ENCODE measurements at regions not wholly inside any gene's neighbourhood (a gene's known extent, or its start where the extent isn't known, plus 50 kb on each side); places are given as distances from the start of the nearest gene placed in this dataset.

DNA sequence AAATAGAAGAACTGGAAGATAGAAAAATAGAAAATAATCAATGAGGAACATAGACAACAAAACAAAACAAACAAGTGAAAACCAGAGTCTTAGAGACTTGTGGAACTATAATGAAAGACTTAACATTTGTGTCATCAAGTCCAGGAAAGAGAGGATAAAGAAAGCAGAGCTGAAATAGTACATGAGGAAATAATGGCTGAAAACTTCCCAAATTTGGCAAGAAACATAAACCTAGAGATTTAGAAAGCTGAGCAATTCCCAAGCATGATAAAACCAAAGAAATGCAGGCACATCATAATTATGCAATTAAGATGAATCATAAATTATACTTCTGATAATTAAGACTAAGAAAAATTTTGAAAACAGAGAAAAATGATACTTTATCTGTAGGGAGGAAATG is 614.5 kb downstream of the ETS1 start:
- Histone ChIP-seq H4K20me1 (ENCODE audit: insufficient read depth) (no peaks in the 10 kb centered on the region), H3K4me3 (ENCODE audit: low read depth in 2 of 2, low read length in 1 of 2) (no peak overlapping the region), H3K9me2 (no peaks in the 10 kb centered on the region), H3F3A (replicated peaks; ENCODE audit: insufficient read depth) (no peaks in the 10 kb centered on the region), H3K9me3 (no peaks in the 10 kb centered on the region), H3K79me2 (ENCODE audit: insufficient read depth) (no peaks in the 10 kb centered on the region), H3K4me1 (ENCODE audit: control insufficient read depth in 1 of 2, insufficient read depth in 2 of 2, low read depth in 1 of 2, low read length in 1 of 2) (no peaks in the 10 kb centered on the region), H2AFZ (ENCODE audit: low read depth) (no peak overlapping the region), H3K27me3 (ENCODE audit: insufficient read depth) (no peaks in the 10 kb centered on the region), H3K27ac (ENCODE audit: low read depth in 2 of 2, low read length in 1 of 2) (no peak overlapping the region), H3K9ac (no peak overlapping the region), H3K4me2 (no peak overlapping the region), H3K36me3 (replicated peaks in 1 of 2; ENCODE audit: control insufficient read depth in 1 of 2, insufficient read depth in 2 of 2, low read length in 1 of 2) (no peaks in the 10 kb centered on the region)
- TF ChIP-seq, protein P1, sequence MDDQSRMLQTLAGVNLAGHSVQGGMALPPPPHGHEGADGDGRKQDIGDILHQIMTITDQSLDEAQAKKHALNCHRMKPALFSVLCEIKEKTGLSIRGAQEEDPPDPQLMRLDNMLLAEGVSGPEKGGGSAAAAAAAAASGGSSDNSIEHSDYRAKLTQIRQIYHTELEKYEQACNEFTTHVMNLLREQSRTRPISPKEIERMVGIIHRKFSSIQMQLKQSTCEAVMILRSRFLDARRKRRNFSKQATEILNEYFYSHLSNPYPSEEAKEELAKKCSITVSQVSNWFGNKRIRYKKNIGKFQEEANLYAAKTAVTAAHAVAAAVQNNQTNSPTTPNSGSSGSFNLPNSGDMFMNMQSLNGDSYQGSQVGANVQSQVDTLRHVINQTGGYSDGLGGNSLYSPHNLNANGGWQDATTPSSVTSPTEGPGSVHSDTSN (IDR thresholded peaks at IDR 0.05), result no peak
- TF ChIP-seq JUND (IDR thresholded peaks at IDR 0.05) (no peak), RCOR1 (IDR thresholded peaks at IDR 0.05; ENCODE audit: low read length) (no peak), SMC3 (IDR thresholded peaks at IDR 0.05; ENCODE audit: low read depth, low read length) (no peak), CTCF (IDR thresholded peaks at IDR 0.05) (no peak), EZH2phosphoT487 (IDR thresholded peaks at IDR 0.05; ENCODE audit: borderline replicate concordance, low read depth) (no peak), FOXM1 (IDR thresholded peaks at IDR 0.05; ENCODE audit: low read depth) (no peak), MAX (IDR thresholded peaks at IDR 0.05; ENCODE audit: low read depth) (no peak), YY1 (IDR thresholded peaks at IDR 0.05; ENCODE audit: low read depth) (no peak), MEF2A (IDR thresholded peaks at IDR 0.05; ENCODE audit: borderline replicate concordance, low read depth) (no peak), GATA2 (CRISPR knock-in tag; IDR thresholded peaks at IDR 0.05) (no peak), RAD21 (IDR thresholded peaks at IDR 0.05; ENCODE audit: low read length) (no peak), RFX5 (IDR thresholded peaks at IDR 0.05; ENCODE audit: low read length) (no peak), TAF1 (IDR thresholded peaks at IDR 0.05; ENCODE audit: borderline replicate concordance, low read depth, low read length) (no peak), USF2 (IDR thresholded peaks at IDR 0.05; ENCODE audit: borderline replicate concordance, low read depth, low read length) (no peak), ZBTB33 (IDR thresholded peaks at IDR 0.05; ENCODE audit: borderline replicate concordance, low read depth) (no peak), NFIC (IDR thresholded peaks at IDR 0.05; ENCODE audit: borderline replicate concordance) (no peak), MXI1 (IDR thresholded peaks at IDR 0.05; ENCODE audit: low read depth, low read length) (no peak)
- TF ChIP-seq, protein P2, sequence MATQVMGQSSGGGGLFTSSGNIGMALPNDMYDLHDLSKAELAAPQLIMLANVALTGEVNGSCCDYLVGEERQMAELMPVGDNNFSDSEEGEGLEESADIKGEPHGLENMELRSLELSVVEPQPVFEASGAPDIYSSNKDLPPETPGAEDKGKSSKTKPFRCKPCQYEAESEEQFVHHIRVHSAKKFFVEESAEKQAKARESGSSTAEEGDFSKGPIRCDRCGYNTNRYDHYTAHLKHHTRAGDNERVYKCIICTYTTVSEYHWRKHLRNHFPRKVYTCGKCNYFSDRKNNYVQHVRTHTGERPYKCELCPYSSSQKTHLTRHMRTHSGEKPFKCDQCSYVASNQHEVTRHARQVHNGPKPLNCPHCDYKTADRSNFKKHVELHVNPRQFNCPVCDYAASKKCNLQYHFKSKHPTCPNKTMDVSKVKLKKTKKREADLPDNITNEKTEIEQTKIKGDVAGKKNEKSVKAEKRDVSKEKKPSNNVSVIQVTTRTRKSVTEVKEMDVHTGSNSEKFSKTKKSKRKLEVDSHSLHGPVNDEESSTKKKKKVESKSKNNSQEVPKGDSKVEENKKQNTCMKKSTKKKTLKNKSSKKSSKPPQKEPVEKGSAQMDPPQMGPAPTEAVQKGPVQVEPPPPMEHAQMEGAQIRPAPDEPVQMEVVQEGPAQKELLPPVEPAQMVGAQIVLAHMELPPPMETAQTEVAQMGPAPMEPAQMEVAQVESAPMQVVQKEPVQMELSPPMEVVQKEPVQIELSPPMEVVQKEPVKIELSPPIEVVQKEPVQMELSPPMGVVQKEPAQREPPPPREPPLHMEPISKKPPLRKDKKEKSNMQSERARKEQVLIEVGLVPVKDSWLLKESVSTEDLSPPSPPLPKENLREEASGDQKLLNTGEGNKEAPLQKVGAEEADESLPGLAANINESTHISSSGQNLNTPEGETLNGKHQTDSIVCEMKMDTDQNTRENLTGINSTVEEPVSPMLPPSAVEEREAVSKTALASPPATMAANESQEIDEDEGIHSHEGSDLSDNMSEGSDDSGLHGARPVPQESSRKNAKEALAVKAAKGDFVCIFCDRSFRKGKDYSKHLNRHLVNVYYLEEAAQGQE (IDR thresholded peaks at IDR 0.05; ENCODE audit: low read depth, low read length), result no peak
- POLR2A ChIA-PET, result no interaction called here
- CTCF ChIA-PET, result no interaction called here
- no peak for DNase-seq

Measured in SK-N-SH (cell line).